Fibroblast of the conjunctiva (primary cell): ENCODE measurements at regions not wholly inside any gene's neighbourhood (a gene's known extent, or its start where the extent isn't known, plus 50 kb on each side); places are given as distances from the start of the nearest gene placed in this dataset.
A peak's percentile ranks its signal among the peaks of the same experiment; 100 is the strongest.

ENCODE experiments used
- DNase-seq: peaks from one replicate; pipeline ENCODE4 v3.0.0-alpha.2; 2010; ENCODE audit warnings: low read depth

- no peak for DNase-seq
Observed at GRCh38 chr5:143560378-143560777, 156.9 kb upstream of the NR3C1 start.

GRCh38 chr5:143559586-143560109 is 156.2 kb upstream of the NR3C1 start:
- no peak for DNase-seq

- DNase-seq: no peak
Observed at GRCh38 chr5:143558048-143558447, 154.6 kb upstream of the NR3C1 start.

DNA sequence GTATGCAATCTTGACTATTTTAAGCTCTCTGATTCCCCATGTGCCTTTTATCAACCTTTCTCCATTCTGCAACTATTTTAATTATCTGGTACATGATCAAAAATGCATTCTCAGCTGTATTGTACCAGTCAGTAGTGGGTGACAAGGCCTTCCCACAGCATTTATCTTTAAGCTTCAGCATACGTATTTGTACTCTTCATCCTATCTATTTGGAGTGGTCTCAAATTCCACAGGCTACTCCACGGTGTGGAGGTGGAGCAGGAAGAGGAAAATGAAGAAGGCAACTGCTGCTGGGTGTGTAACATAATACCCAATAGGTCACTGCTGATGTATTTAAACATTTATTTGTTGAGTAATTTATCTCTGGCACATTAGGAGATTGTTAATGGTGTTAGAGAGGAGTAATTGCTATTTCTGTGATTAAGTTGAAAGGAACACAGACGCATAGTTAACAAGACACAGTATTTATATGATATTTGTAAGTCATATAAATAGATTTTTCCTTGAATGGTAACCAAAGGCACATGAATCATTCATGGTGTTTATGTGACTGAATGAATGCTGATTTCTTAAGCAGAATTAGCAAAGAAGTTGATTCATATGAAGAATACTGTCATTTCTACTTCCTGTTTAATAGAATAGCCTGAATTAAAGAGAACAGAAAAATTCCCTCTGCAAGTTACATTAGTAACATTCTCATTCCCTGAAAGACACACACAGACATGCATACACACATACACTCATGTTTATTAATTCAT is 153.8 kb upstream of the NR3C1 start:
- DNase-seq: no peak

DNA sequence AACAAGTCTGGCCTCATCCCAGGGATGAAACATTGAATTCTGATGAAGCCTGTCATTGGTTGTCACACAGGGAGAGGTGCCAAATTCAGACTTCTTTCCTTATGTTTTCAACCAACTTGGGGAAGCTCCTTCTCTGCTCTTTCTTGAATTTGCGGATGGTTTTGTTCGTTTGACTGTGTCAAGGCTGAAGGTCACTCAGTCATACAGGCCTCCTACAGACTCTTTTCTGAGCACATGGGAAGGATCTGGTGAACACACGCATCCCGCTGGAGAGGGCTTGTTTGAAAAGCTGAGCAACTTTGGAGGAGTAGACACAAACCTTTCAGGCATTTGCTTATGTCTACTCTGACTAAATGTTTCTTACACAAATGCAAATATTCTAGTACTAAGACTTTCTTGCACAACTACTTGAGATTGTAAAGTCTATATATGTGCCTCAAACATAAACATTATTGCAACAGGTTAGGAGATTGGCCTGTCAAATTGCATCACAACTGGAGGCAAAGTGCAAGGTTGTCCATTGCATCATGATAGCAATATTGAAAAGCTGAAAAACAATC is 151.5 kb upstream of the NR3C1 start:
- DNase-seq: no peak

DNA sequence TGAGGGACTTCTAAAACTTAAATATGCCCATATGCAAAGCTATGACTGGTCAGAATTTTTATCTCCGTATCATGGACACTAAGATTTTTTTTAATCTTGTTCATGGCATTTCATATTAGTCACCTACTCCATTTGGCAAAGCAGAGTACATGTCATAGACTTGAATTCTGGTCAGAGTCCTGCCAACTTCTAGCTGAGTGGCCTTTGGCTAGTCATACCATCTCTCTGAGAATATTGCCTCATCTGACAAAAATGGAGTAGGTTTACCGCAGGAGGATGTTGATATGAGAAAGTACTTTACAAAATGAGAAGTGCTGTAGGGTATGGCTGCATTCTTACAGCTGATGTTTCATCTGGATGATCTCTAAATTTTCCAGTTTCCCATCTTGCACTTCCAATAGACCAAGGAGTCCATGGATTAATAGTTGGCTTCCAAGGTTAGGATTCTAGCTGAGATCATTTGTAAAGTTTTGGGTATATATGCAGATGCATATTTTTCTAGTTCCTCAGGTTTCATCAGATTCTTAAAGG is 150.8 kb upstream of the NR3C1 start:
- DNase-seq: peak; percentile 82

GRCh38 chr5:143552680-143553079 is 149.2 kb upstream of the NR3C1 start:
- DNase-seq: no peak

GRCh38 chr5:143551820-143552251 is 148.3 kb upstream of the NR3C1 start:
- no peak for DNase-seq

- no peak for DNase-seq
Observed at GRCh38 chr5:143550986-143551630, 147.6 kb upstream of the NR3C1 start.

GRCh38 chr5:143547342-143547741 is 143.9 kb upstream of the NR3C1 start:
- DNase-seq: no peak

GRCh38 chr5:143546394-143546793 is 142.9 kb upstream of the NR3C1 start:
- no peak for DNase-seq

- DNase-seq: no peak
Observed at GRCh38 chr5:143544606-143545005, 141.1 kb upstream of the NR3C1 start.

- DNase-seq: no peak
Observed at GRCh38 chr5:143543358-143544255, 140.1 kb upstream of the NR3C1 start.

DNA sequence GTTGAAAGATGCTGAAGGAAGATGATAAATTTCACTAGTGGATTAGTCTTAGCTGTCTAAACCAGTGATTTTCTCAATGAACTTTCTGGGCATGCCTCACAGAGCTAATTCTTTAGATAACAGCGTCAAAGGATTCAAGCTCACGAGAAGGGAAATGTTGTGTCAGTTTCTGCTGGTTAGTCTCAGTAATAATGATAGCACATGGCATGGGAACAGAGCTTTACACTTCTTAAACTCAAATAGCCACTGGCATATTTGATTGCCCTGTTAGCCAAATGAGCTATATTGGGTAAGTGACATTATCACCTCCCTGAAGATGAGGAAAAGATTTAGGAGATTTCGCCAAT is 139.3 kb upstream of the NR3C1 start:
- no peak for DNase-seq

GRCh38 chr5:143541943-143542797 is 138.7 kb upstream of the NR3C1 start:
- no peak for DNase-seq

- DNase-seq: no peak
Observed at GRCh38 chr5:143539742-143540141, 136.3 kb upstream of the NR3C1 start.

DNA sequence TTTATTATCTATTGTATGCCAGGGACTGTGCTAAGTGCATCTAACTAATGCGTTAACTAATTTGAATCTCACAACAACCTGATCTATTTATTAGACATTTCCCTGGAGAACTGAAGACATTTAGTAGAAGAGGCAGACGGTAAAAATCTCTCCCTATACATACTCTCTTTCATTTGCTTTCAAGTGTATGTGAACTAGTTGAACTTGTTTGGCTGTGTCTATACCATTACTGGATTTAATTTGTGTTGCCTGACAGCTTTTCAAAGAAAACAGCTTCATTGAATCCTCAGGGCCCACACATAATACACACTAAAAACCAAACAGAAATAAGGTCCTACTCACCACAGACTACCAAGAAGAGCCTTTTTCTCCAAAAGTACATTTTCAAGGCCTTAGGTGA is 133.6 kb upstream of the NR3C1 start:
- no peak for DNase-seq

DNA sequence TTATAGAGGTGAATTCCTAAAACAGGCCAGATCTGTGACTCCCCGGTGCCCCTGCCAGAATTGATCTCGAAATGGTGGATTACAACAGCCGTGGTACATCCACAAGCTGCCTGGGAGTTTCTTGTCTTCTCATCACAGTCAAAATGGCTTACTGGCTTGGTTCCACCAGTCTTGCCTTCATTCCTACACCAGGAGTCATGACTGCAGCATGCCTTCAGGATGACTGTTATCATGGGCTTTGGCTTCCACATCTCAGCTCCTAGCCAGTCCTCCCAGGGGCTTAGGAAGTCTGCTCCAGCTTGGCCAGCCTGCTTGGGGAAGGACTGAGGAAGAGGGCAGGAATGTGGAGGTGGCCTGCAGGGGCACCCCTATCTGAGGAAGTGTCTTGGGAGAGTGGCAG is 132.9 kb upstream of the NR3C1 start:
- DNase-seq: peak; percentile 91

DNA sequence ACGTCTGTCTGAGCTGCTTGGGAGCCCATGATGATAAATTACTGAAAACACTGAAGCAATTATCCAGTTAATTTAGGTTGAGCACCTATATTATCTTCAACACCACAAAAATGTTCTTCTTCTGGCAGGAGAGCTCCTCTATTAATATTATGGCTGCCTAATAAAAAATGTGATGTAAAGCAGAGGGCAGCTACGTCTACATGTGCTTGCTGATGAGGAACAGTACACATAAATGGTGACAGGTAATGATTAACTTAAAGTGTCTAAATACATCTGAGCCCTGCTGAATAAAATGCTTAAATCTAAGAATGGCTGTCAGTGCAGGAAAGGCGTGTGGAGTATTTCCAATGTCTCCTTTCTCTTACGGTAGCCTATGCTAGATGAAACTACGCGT is 131.3 kb upstream of the NR3C1 start:
- no peak for DNase-seq

DNA sequence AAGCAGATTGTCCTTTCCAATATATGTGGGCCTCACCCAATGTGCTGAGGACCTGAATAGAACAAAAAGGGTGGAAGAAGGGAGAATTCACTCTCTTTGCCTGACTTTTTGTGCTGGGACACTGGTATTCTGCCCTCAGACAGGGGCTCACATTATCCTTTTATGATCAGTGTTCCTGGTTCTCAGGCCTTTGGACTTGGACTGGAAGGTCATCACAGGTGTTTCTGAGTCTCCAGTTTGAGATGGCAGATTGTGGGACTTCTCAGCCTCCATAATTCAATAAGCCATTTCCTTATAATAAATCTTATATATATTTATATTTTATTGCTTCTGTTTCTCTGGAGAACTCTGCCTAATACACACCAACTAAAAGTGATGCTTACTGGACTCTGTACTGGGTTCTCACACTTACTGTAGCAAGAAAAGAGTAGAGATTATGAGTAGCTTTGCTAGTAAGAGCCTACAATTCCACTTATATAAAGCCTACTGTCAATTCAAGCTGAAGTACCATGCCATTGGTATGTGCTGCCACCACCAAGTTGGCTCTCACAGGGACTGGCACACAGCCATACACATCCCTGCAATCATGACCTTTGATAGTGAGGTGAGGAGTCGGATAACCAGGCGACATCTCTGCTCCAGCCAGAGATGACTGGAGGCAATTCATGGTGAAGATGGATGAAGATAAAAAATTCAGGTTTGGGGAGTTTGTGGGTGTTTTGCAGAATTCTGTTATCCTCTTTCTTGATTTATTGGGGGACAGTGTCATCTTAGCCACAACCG is 130.7 kb upstream of the NR3C1 start:
- no peak for DNase-seq
